ENCODE measurements at regions not wholly inside any gene's neighbourhood (a gene's known extent, or its start where the extent isn't known, plus 50 kb on each side); places are given as distances from the start of the nearest gene placed in this dataset.

DNA sequence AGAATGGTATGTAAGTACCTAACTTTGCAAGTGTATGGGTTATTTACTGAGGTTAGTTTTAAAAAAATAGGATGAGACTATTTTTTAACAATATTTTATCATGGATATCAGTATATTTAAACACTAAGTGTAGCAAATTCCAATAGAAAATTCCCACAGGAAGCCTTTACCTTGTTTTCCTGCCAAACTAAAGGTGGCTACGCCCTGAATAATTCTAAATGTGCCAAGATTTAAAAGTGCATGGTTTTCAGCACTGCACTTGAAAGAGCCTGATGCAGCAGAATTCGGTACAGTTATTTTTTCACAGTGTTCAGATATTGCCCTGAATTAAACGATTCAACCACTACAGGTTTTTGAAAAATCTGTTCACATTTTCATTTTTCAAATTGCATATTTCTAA, 1622.8 kb upstream of the B3GALT2 start:
- no peak for DNase-seq (ENCODE audit: low read depth)
- TF ChIP-seq, protein P1, sequence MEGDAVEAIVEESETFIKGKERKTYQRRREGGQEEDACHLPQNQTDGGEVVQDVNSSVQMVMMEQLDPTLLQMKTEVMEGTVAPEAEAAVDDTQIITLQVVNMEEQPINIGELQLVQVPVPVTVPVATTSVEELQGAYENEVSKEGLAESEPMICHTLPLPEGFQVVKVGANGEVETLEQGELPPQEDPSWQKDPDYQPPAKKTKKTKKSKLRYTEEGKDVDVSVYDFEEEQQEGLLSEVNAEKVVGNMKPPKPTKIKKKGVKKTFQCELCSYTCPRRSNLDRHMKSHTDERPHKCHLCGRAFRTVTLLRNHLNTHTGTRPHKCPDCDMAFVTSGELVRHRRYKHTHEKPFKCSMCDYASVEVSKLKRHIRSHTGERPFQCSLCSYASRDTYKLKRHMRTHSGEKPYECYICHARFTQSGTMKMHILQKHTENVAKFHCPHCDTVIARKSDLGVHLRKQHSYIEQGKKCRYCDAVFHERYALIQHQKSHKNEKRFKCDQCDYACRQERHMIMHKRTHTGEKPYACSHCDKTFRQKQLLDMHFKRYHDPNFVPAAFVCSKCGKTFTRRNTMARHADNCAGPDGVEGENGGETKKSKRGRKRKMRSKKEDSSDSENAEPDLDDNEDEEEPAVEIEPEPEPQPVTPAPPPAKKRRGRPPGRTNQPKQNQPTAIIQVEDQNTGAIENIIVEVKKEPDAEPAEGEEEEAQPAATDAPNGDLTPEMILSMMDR (IDR thresholded peaks at IDR 0.05; ENCODE audit: insufficient read depth, low read depth, low read length, missing control alignments): no peak
- no peak overlapping the region for H3K4me3 ChIP-seq (ENCODE audit: low read depth, low read length)

DNA sequence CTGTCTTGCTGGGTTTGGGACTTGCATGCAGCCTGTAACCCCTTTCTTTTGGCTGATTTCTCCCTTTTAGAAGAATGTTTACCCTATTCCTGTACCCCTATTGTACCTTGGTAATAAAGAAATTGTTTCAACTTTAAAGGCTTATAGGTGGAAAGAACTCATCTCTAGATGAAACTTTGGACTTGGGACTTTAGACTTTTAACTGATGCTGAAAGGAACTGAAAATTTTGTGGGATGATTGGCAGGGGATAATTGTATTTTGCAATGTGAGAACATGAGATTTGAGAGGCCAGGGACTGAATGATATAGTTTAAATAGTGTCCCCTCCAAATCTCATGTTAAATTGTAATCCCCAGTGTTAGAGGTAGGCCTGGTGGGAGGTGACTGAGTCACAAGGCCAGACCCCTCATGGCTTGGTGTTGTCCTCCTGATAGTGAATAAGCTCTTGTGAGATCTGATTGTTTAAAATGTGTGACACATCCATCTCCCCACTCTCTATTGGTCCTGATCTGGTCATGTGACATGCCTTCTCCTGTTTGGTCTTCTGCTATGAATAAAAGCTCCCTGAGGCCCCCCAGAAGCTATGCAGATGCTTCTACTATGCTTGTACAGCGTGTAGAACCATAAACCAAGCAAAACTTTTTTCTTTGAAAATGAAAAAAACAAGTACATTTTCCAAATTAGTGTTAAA, 1621.3 kb upstream of the B3GALT2 start:
- no peak for DNase-seq (ENCODE audit: low read depth)
- TF ChIP-seq, protein P1 (IDR thresholded peaks at IDR 0.05; ENCODE audit: insufficient read depth, low read depth, low read length, missing control alignments): no peak
- H3K4me3 ChIP-seq (ENCODE audit: low read depth, low read length): no peak overlapping the region

DNA sequence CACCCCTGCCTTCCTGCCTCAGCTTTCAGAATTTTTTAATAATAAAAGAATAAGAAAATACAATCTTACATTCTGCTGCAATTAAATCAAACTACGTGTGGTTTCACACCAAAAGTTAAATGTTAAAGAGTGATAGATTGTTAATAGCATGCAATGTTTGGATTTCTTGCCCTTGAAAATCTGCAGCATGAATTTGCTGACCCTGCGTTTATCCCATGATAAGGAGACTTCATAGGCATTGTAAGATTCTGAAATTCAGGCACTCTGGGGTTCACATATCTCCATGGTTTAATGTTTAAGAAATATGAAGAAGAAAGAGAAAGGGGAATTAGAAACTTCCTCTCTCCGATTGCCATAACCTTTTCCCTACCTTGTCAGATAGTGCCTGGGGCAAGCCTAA, 1616.2 kb upstream of the B3GALT2 start:
- TF ChIP-seq, protein P1 (IDR thresholded peaks at IDR 0.05; ENCODE audit: insufficient read depth, low read depth, low read length, missing control alignments): no peak
- H3K4me3 ChIP-seq (ENCODE audit: low read depth, low read length): no peak overlapping the region
- no peak for DNase-seq (ENCODE audit: low read depth)

DNA sequence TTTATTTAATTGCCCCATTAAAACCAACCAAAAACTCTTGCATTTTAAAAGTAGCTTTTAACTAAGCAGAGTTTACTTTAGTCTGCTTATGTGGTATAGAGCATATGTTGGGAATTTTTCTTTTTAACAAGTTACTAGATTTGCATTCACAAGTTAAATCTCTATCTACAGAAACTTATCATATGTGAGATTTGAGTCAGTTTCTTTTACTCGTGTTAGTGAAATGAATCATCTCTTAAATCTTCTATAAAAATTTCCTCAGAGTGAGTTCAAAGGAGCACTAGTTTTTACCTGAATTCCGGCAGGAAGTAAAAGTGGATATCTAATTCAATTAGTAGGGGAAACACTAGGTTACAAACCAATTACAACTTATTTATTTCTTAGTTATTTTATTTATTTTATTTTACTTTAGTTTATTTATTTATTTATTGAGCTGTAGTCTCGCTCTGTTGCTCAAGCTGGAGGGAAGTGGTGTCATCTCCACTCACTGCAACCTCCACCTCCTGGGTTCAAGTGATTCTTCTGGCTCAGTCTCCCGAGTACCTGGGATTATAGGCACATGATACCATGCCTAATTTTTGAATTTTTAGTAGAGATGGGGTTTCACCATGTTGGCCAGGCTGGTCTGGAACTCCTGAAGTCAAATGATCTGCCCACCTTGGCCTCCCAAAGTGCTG, 1609.6 kb upstream of the B3GALT2 start:
- H3K4me3 ChIP-seq (ENCODE audit: low read depth, low read length): no peak overlapping the region
- TF ChIP-seq, protein P1 (IDR thresholded peaks at IDR 0.05; ENCODE audit: insufficient read depth, low read depth, low read length, missing control alignments): no peak

DNA sequence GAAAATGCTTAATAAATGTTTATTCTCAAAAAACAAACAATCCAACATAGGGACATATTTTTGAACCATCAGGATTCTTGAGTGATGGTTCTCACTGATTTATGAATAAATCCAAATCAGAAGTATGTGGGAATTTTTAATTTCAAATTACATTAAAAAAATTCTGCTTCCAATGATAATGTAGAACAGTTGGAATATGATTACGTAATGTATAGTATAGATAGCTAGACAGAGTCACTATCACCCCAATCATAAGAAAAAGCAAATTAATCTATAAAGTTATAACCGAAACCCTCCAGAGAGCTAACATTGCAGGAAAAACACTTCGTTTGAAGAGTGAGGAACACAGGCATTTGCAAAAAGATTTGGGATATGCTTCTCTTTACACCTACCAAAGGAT, 1600.6 kb upstream of the B3GALT2 start:
- no peak for DNase-seq (ENCODE audit: low read depth)
- TF ChIP-seq, protein P1 (IDR thresholded peaks at IDR 0.05; ENCODE audit: insufficient read depth, low read depth, low read length, missing control alignments): no peak
- no peak overlapping the region for H3K4me3 ChIP-seq (ENCODE audit: low read depth, low read length)

More for the DNA sequence above, 1609.6 kb upstream of the B3GALT2 start:
- no peak for DNase-seq (ENCODE audit: low read depth)

DNA sequence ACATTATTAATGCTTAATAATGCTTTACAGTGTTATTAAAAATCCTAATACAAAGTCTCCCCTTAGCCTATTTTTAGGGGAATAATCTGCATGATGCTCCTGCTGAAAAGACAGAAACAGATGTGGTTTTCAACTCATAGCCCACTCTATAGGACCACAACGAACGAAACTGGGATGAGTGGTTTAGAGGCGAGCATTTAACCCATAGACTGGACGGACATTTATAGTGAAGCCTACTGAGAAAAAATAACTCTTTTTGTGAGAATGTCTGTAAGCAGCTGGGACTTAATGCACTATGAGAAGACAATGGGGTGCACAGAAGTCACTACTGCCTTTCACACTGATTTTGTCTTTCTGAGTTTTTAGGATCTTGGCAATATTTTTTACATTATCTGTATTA, 1599.6 kb upstream of the B3GALT2 start:
- TF ChIP-seq, protein P1 (IDR thresholded peaks at IDR 0.05; ENCODE audit: insufficient read depth, low read depth, low read length, missing control alignments): no peak
- DNase-seq (ENCODE audit: low read depth): no peak
- H3K4me3 ChIP-seq (ENCODE audit: low read depth, low read length): no peak overlapping the region
